ENCODE measurements at regions not wholly inside any gene's neighbourhood (a gene's known extent, or its start where the extent isn't known, plus 50 kb on each side); places are given as distances from the start of the nearest gene placed in this dataset.

DNA sequence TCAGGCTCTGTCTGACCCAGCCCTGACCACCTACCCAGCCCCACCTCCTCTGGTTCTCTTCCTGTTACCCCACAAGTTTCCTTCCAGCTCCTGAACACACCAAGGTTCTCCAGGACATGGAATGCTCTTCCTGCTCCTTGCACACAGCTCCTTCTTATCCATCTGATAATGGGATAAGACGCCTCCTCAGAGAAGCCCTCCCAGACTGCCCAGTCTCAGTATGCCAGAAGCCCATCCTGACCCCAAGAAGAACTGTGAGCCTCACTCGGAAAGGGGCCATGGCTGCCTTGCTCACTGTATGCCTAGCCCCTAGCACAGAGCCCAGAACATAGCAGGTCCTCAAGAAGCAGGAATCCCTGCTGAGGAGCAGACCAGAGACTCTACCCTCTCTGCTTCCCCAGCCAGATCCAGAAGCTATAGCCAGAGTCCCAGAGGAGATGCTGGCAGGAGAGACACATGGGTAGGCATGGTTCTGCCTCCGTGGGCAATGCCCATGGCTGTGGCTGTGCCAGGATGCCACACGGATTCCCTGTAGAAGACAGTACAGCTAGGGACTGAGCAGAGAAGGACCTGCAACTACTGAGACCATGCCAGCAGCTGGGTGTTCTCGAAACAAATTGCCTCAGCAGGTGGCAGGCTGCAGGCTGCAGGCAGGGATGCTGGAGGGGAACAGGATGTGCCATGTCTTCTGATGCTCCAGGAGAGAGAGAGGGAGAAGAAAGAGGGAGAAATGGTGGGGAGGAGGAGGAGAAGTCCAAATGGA lies 74.0 kb upstream of the LINGO1 start:
- Mint-ChIP-seq H3K36me3 (no peaks in the 10 kb centered on the region), H3K4me3 (no peak overlapping the region), H3K27ac (no peak overlapping the region), H3K27me3 (peaks cover 19% of the 10 kb centered on the region), H3K9me3 (no peaks in the 10 kb centered on the region), H3K4me1 (no peaks in the 10 kb centered on the region)
- ATAC-seq (ENCODE audit: low read depth), result no peak
- DNase-seq (ENCODE audit: low spot score in 2 of 2), result no peak

- Mint-ChIP-seq H3K4me1 (no peaks in the 10 kb centered on the region), H3K36me3 (no peaks in the 10 kb centered on the region), H3K4me3 (no peak overlapping the region), H3K9me3 (peaks cover 2% of the 10 kb centered on the region), H3K27ac (no peak overlapping the region), H3K27me3 (peaks cover 15% of the 10 kb centered on the region)
- DNase-seq (ENCODE audit: low spot score in 2 of 2), result no peak
- no peak for ATAC-seq (ENCODE audit: low read depth)
Measured at GRCh38 chr15:77702211-77702957, 69.7 kb upstream of the LINGO1 start.

GRCh38 chr15:77698481-77698880 lies 65.8 kb upstream of the LINGO1 start:
- no peak overlapping the region for H3K27ac Mint-ChIP-seq
- ATAC-seq (ENCODE audit: low read depth) (no peak), DNase-seq (ENCODE audit: low spot score in 2 of 2) (no peak)
- H3K9me3 Mint-ChIP-seq, result peaks cover 2% of the 10 kb centered on the region
- H3K4me1 Mint-ChIP-seq, result no peaks in the 10 kb centered on the region
- no peak overlapping the region for H3K4me3 Mint-ChIP-seq
- H3K27me3 Mint-ChIP-seq, result peaks cover 4% of the 10 kb centered on the region
- no peaks in the 10 kb centered on the region for H3K36me3 Mint-ChIP-seq

- Mint-ChIP-seq H3K36me3 (no peaks in the 10 kb centered on the region), H3K4me3 (no peak overlapping the region), H3K27me3 (peaks cover 9% of the 10 kb centered on the region), H3K4me1 (no peaks in the 10 kb centered on the region), H3K27ac (no peak overlapping the region), H3K9me3 (peaks cover 2% of the 10 kb centered on the region)
- ATAC-seq (ENCODE audit: low read depth) (no peak), DNase-seq (ENCODE audit: low spot score in 2 of 2) (no peak)
Measured at GRCh38 chr15:77697893-77698292, 65.2 kb upstream of the LINGO1 start.

DNA sequence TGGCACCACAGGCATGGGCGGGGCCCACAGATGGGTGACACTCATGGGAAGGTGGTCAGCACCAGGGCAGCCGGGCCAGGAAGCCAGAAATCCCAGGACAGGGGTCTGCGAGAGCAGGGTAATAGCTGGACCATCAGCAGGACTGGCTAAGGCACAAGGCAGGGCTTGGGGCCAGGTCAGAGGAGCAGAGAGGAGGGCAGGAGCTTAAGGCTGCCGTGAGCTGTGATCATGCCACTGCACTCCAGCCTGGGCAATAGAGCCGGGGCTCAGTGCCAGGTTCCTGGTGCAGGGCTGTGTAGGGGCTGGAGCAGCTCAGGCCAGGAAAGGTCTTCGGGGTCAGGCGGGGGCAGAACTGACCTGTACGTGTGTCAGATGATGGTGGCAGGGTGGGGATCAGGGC lies 64.2 kb upstream of the LINGO1 start:
- Mint-ChIP-seq H3K27ac (no peak overlapping the region), H3K4me1 (no peaks in the 10 kb centered on the region), H3K4me3 (no peak overlapping the region), H3K9me3 (peaks cover 2% of the 10 kb centered on the region), H3K36me3 (no peaks in the 10 kb centered on the region), H3K27me3 (peaks cover 9% of the 10 kb centered on the region)
- DNase-seq (ENCODE audit: low spot score in 2 of 2), result no peak
- no peak for ATAC-seq (ENCODE audit: low read depth)

DNA sequence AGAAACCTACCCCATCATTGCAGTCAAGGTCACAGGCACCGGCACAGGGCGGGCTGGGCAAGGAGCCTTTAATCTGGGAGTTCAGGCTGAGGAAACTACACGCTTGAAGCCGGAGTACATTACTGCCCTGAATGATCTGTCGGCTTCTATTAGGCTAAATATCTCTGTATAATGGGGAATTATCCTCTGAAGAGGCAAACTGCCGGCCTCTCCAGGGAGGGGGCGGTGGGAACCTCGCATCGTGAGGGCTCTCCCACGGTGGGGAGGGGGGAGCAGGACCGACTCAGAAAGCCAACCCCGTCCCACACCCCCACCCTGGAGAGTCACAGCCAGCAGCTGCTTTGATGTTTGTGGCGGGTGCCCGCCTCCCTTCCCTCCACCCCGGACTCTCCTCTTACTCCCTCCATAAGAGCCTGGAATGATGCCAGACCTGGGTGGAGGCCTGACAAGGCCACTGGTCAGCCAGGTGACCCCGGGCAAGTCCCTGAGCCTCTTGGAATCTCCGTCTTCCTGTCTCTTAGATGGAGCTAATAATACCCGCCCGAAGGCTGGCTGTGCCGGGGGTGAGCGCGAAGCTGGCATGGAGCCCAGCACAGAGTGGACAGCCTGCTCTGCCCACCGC lies 63.4 kb upstream of the LINGO1 start:
- peaks cover 5% of the 10 kb centered on the region for H3K9me3 Mint-ChIP-seq
- no peak for ATAC-seq (ENCODE audit: low read depth)
- H3K27ac Mint-ChIP-seq, result no peak overlapping the region
- H3K36me3 Mint-ChIP-seq, result no peaks in the 10 kb centered on the region
- no peaks in the 10 kb centered on the region for H3K4me1 Mint-ChIP-seq
- H3K27me3 Mint-ChIP-seq, result peaks cover 15% of the 10 kb centered on the region
- no peak overlapping the region for H3K4me3 Mint-ChIP-seq
- no peak for DNase-seq (ENCODE audit: low spot score in 2 of 2)

GRCh38 chr15:77695548-77695947 lies 62.8 kb upstream of the LINGO1 start:
- H3K27ac Mint-ChIP-seq, result no peak overlapping the region
- H3K4me1 Mint-ChIP-seq, result no peaks in the 10 kb centered on the region
- H3K9me3 Mint-ChIP-seq, result peaks cover 5% of the 10 kb centered on the region
- DNase-seq (ENCODE audit: low spot score in 2 of 2) (no peak), ATAC-seq (ENCODE audit: low read depth) (no peak)
- H3K4me3 Mint-ChIP-seq, result no peak overlapping the region
- H3K27me3 Mint-ChIP-seq, result peaks cover 17% of the 10 kb centered on the region
- no peaks in the 10 kb centered on the region for H3K36me3 Mint-ChIP-seq

GRCh38 chr15:77693576-77693975 lies 60.9 kb upstream of the LINGO1 start:
- H3K36me3 Mint-ChIP-seq, result no peaks in the 10 kb centered on the region
- H3K4me1 Mint-ChIP-seq, result no peaks in the 10 kb centered on the region
- DNase-seq (ENCODE audit: low spot score in 2 of 2) (no peak), ATAC-seq (ENCODE audit: low read depth) (no peak)
- H3K27ac Mint-ChIP-seq, result no peak overlapping the region
- peaks cover 3% of the 10 kb centered on the region for H3K9me3 Mint-ChIP-seq
- H3K27me3 Mint-ChIP-seq, result peaks cover 25% of the 10 kb centered on the region
- no peak overlapping the region for H3K4me3 Mint-ChIP-seq

DNA sequence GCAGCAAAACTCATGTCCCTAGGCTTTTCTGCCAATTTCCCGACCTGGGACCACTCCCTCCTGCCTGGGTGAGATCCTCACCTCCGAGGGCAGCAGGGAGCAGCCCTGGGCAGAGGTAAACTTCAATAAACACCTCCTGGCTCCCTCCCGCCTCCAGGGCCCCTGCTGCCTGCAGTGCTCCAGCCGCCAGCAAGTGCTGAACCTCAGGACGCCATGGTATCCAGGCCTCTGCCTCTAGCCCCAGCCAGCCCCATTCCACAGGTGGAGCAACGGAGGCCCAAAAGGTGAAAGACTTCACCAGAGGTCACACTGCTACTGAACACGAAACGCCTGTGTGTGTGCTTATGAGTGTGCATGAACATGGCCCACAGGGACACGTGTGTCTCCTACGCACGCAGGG lies 59.9 kb upstream of the LINGO1 start:
- Mint-ChIP-seq H3K4me1 (no peaks in the 10 kb centered on the region), H3K27me3 (peaks cover 26% of the 10 kb centered on the region), H3K9me3 (peaks cover 3% of the 10 kb centered on the region), H3K27ac (no peak overlapping the region), H3K4me3 (no peak overlapping the region), H3K36me3 (no peaks in the 10 kb centered on the region)
- ATAC-seq (ENCODE audit: low read depth) (no peak), DNase-seq (ENCODE audit: low spot score in 2 of 2) (no peak)

DNA sequence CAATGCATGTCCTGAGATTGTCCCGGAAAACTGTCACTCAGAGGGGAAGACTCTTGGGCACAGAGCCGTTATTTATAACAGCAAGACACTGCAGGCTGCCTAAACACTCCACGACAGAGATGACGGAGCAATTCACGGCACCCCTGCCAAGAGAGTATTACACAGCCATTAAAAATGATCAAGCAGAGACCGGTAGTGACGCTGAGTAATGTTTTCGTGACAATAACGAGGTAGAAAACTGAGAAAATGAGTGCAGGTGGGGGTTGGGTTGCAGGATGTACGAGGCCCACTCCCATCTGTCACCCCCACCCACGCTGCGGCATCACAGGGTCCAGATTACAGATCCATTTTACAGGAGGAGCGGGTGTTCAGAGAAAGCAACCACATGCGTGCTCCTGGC lies 58.9 kb upstream of the LINGO1 start:
- no peak for DNase-seq (ENCODE audit: low spot score in 2 of 2)
- Mint-ChIP-seq H3K36me3 (no peaks in the 10 kb centered on the region), H3K4me1 (no peaks in the 10 kb centered on the region), H3K27ac (no peak overlapping the region), H3K27me3 (peaks cover 28% of the 10 kb centered on the region), H3K4me3 (no peak overlapping the region), H3K9me3 (peaks cover 3% of the 10 kb centered on the region)
- no peak for ATAC-seq (ENCODE audit: low read depth)

DNA sequence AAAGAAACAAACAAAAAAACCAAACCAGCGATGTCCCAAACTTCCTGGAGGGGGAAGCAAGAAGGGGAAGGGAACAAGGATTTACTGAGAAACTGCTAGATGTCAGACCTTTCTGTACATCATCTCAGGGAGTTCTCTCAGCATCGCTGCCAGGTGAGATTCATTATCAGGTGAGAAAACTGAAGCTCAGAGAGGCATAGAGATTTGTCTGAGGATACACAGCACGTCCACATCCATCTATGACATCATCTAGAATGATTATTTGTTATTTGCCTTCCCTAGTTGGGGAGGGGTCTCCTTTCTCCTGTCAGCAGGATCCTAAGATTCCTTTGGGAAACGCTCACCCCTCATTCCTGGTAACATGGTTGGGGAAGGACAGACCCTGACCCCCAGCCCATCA lies 57.1 kb upstream of the LINGO1 start:
- DNase-seq (ENCODE audit: low spot score in 2 of 2) (no peak), ATAC-seq (ENCODE audit: low read depth) (no peak)
- H3K9me3 Mint-ChIP-seq, result peaks cover 3% of the 10 kb centered on the region
- H3K27ac Mint-ChIP-seq, result no peak overlapping the region
- peaks cover 29% of the 10 kb centered on the region for H3K27me3 Mint-ChIP-seq
- no peaks in the 10 kb centered on the region for H3K4me1 Mint-ChIP-seq
- H3K36me3 Mint-ChIP-seq, result no peaks in the 10 kb centered on the region
- no peak overlapping the region for H3K4me3 Mint-ChIP-seq

DNA sequence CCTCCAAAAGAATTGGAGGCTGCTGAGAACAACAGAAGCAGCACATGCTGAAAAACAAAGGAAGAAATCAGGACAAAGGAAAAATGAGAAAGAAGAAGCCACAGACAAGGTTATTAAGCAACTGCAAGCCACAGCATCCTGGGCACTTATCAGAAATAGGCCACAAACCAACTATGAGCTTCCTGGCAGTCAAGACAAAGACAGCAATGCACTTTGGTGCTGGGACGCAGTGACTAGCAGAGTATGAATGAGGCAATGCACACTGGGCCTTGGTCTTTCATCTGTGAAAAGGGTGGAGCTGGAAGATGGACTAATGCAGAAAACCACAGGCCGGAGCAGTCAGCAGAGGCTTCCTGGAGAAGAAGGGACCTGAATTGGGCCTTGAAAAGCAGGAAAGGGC lies 56.0 kb upstream of the LINGO1 start:
- H3K4me1 Mint-ChIP-seq, result no peaks in the 10 kb centered on the region
- no peak overlapping the region for H3K27ac Mint-ChIP-seq
- peaks cover 32% of the 10 kb centered on the region for H3K27me3 Mint-ChIP-seq
- H3K36me3 Mint-ChIP-seq, result no peaks in the 10 kb centered on the region
- ATAC-seq (ENCODE audit: low read depth), result no peak
- peaks cover 3% of the 10 kb centered on the region for H3K9me3 Mint-ChIP-seq
- no peak overlapping the region for H3K4me3 Mint-ChIP-seq
- no peak for DNase-seq (ENCODE audit: low spot score in 2 of 2)

GRCh38 chr15:77688266-77688665 lies 55.6 kb upstream of the LINGO1 start:
- H3K9me3 Mint-ChIP-seq, result peaks cover 3% of the 10 kb centered on the region
- DNase-seq (ENCODE audit: low spot score in 2 of 2) (no peak), ATAC-seq (ENCODE audit: low read depth) (no peak)
- no peaks in the 10 kb centered on the region for H3K36me3 Mint-ChIP-seq
- H3K27ac Mint-ChIP-seq, result no peak overlapping the region
- peaks cover 30% of the 10 kb centered on the region for H3K27me3 Mint-ChIP-seq
- no peaks in the 10 kb centered on the region for H3K4me1 Mint-ChIP-seq
- H3K4me3 Mint-ChIP-seq, result no peak overlapping the region

DNA sequence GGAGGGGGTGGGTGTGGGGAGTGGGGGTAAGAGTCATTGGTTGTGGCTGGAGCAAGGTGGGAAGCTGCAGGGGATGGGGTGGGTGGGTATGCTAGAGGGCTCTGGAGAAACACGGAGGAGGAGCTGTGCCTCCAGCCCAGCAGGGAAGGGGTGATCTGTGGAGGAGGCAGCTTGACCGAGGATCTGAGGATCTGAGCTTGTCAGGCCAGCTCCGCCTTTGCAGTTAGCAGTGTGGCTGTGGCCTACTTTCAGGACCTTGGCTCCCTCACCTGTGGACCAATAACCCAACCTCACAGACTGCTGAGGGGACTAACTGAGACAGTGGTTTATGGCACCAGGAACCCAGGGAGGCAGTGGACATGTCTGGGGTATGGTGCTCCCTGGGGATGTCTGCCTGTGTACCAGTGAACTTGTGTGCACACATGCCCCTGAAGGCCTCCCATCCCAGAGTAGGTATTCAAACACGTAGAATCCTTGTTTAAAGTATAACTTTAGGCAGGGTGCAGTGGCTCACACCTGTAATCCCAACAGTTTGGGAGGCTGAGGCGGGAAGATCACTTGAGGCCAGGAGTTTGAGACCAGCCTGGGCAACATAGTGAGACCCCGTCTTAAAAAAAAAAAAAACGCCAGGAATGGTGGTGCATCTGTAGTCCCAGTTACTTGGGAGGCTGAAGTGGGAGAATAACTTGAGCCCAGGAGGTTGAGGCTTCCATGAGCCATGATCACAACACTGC lies 52.5 kb upstream of the LINGO1 start:
- no peak for DNase-seq (ENCODE audit: low spot score in 2 of 2)
- H3K27me3 Mint-ChIP-seq, result peaks cover 21% of the 10 kb centered on the region
- no peaks in the 10 kb centered on the region for H3K9me3 Mint-ChIP-seq
- no peaks in the 10 kb centered on the region for H3K4me1 Mint-ChIP-seq
- no peak for ATAC-seq (ENCODE audit: low read depth)
- no peak overlapping the region for H3K4me3 Mint-ChIP-seq
- no peak overlapping the region for H3K27ac Mint-ChIP-seq
- no peaks in the 10 kb centered on the region for H3K36me3 Mint-ChIP-seq
